Esophagus (tissue), 2 donors: ENCODE measurements at regions not wholly inside any gene's neighbourhood (a gene's known extent, or its start where the extent isn't known, plus 50 kb on each side); places are given as distances from the start of the nearest gene placed in this dataset.

Source experiments
- H3K27ac ChIP-seq, 2 donors: one replicate each; pipeline ENCODE4 v1.5.1; 2013; ENCODE audit warnings: low read depth in 2 of 2, mild to moderate bottlenecking in 2 of 2, inconsistent platforms in 1 of 2, low read length in 1 of 2, moderate library complexity in 1 of 2
- H3K27me3 ChIP-seq, 2 donors: one replicate each; pipeline ENCODE4 v1.6.1; 2013; ENCODE audit warnings: low read length in 2 of 2, control low read depth in 1 of 2, mild to moderate bottlenecking in 1 of 2; ENCODE audit not compliant: insufficient read depth in 2 of 2, control insufficient read depth in 1 of 2
- H3K36me3 ChIP-seq, 2 donors: one replicate each; pipeline ENCODE4 v1.6.1; 2013; ENCODE audit warnings: low read length in 1 of 2; ENCODE audit not compliant: control insufficient read depth in 2 of 2, insufficient read depth in 2 of 2
- H3K4me1 ChIP-seq, 2 donors: one replicate each; pipeline ENCODE4 v1.6.1; 2013; ENCODE audit warnings: low read length in 1 of 2; ENCODE audit not compliant: control insufficient read depth in 2 of 2, insufficient read depth in 2 of 2
- H3K4me3 ChIP-seq, 2 donors: one replicate each; pipeline ENCODE4 v1.5.1; 2013; ENCODE audit warnings: low read length in 2 of 2, mild to moderate bottlenecking in 2 of 2, low read depth in 1 of 2, moderate library complexity in 1 of 2
- H3K9me3 ChIP-seq, 2 donors: one replicate each; pipeline ENCODE4 v1.6.1; 2013; ENCODE audit warnings: mild to moderate bottlenecking in 2 of 2, low read depth in 1 of 2, low read length in 1 of 2, moderate library complexity in 1 of 2; ENCODE audit not compliant: control insufficient read depth in 2 of 2, insufficient read depth in 1 of 2
- WGBS, 2 donors: extraction: QIAGEN DNeasy Blood & Tissue Kit; methylation state at CpG; one replicate each; pipeline ENCODE4 v1.1.7; 2013; 5-methylcytosine and 5-hydroxymethylcytosine counted together
- donor health status: healthy with polysubstance abuse.
- donor health status: Bipolar disorder and iron deficiency.

DNA sequence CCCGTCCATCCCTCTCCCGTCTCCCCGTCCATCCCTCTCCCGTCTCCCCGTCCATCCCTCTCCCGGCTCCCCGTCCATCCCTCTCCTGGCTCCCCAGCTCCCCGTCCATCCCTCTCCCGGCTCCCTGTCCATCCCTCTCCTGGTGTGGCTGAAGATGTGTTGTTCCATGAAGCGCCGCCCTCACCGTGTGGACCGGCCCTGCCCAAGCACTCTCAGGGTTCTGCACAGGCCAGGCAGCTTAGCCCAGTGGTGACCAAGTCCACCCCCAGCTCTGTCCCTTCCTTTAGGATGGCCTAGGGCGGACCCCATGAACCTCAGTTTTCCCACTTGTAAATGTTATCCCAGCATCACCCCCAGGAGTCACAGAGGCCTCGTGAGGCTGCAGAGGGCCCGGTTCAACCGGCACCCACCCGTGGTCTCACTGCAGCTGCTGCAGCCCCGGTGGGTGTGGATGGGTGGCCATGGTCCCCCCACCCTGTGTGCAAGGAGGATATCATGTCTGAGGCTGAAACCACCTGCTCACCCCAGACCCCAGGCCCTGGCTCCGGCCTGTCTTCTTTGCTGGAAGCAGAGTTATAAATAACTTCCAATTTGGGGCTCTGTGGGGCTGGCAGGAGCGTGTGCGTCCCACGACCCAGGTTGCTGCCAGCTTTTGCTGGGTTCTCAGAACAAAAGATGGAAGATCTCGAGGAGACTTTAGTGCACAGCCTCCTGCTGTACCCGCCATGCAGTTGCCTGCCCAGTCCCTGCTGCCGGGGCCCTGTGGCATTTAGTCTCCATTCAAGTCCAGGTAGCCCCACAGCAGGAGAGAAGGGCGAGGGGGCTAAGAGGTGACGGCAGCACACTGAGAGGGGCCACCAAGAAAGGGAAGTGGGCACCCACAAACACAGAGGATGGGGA is 1147.8 kb downstream of the BRD1 start:
- Histone ChIP-seq H3K4me3 (no peak overlapping the region), H3K4me1 (no peaks in the 10 kb centered on the region), H3K36me3 (no peaks in the 10 kb centered on the region), H3K27me3 (no peaks in the 10 kb centered on the region), H3K27ac (no peak overlapping the region), H3K9me3 (peaks cover 0 to 2% of the 10 kb centered on the region in 2 donors)
- 80% methylated on average over 28 of the region's 28 CpGs for WGBS, 2 donors

DNA sequence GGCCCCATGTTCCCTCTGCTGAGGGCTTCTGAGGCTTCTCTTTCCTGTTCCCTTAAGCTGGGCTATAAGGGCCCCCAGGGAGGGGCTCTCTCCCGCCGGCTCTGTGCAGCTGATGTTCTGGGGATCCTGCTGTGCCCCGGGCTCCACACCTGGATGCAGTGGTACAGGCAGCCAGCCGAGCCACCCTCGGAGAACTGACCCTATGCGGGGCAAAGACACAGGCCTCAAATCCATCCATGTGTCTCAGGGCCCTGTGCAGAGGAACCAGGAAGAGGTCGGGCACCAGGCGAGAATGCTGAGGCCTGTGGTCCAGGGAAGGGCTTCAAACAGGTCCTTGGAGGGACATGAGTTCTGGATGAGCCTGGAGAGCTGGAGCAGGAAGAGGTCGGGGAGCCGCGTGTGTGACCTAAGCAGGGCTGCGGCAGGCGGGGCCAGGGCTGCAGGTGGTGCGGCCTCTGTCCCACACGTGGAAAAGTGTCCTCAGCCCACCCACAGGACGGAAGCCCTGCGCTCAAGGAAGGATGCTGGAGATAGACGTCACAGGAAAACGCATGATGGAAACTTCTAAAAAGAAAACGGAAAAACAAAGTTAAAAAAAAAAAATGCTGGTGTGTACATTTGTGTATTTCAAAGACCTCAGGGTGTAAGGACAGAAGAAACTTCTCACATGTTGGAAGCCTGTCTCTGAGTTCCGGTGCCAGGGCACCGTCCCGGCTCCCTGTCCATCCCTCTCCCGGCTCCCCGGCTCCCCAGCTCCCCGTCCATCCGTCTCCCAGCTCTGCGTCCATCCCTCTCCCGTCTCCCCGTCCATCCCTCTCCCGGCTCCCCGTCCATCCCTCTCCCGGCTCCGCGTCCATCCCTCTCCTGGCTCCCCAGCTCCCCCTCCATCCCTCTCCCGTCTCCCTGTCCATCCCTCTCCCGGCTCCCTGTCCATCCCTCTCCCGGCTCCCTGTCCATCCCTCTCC is 1149.2 kb downstream of the BRD1 start:
- Histone ChIP-seq H3K27me3 (no peaks in the 10 kb centered on the region), H3K4me1 (no peaks in the 10 kb centered on the region), H3K9me3 (peaks cover 0 to 5% of the 10 kb centered on the region in 2 donors), H3K36me3 (no peaks in the 10 kb centered on the region), H3K27ac (no peak overlapping the region), H3K4me3 (no peak overlapping the region)
- 75 to 79% methylated on average over 38 of the region's 38 CpGs for WGBS, 2 donors

DNA sequence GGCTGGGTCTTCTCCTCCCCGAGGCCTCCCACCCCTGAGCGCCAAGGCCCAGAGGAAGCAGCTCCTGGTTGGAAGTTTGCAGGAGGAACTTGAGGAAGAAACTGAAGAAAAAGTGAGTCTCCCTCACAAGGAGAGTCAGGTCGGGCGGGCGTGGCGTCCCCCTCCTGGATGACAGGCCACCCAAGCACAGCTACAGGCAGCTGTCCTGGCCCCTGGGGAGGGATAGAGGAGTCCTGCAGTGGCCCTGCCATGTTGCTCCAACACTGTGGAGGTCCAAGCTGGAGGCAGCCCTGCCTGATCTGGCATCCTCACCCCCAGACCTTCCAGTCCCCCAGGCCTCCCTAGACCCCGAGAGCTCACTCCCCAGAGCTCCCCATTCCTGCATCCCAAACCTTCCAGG is 1150.1 kb downstream of the BRD1 start:
- peaks cover 5 to 10% of the 10 kb centered on the region in 2 donors for H3K9me3 ChIP-seq
- WGBS, 2 donors = 72 to 80% methylated on average over 6 to 7 of the region's 7 CpGs
- no peak overlapping the region for H3K4me3 ChIP-seq
- no peaks in the 10 kb centered on the region for H3K36me3 ChIP-seq
- H3K4me1 ChIP-seq = no peaks in the 10 kb centered on the region
- no peaks in the 10 kb centered on the region for H3K27me3 ChIP-seq
- H3K27ac ChIP-seq = no peak overlapping the region

DNA sequence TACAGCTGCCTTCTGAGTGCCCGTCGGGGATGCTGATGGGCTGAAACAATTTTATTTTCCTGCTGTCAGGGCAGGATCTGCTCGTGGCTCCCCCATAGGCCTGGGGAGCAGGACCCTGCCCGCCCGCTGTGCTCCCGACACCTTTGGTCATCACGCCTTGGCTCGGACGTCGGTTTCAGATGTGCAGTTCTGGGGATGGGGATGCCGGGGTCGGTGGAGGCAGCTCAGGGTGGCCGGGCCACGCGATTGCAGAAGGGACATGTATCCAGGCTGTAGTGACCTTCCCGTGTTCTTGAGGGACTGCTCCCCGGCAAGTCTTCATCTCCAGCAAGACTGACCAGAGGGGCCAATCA is 1150.5 kb downstream of the BRD1 start:
- Histone ChIP-seq H3K36me3 (no peaks in the 10 kb centered on the region), H3K27ac (no peak overlapping the region), H3K9me3 (peaks cover 5 to 12% of the 10 kb centered on the region in 2 donors), H3K4me1 (no peaks in the 10 kb centered on the region), H3K4me3 (no peak overlapping the region), H3K27me3 (no peaks in the 10 kb centered on the region)
- WGBS, 2 donors = 86% methylated on average over 17 of the region's 17 CpGs

DNA sequence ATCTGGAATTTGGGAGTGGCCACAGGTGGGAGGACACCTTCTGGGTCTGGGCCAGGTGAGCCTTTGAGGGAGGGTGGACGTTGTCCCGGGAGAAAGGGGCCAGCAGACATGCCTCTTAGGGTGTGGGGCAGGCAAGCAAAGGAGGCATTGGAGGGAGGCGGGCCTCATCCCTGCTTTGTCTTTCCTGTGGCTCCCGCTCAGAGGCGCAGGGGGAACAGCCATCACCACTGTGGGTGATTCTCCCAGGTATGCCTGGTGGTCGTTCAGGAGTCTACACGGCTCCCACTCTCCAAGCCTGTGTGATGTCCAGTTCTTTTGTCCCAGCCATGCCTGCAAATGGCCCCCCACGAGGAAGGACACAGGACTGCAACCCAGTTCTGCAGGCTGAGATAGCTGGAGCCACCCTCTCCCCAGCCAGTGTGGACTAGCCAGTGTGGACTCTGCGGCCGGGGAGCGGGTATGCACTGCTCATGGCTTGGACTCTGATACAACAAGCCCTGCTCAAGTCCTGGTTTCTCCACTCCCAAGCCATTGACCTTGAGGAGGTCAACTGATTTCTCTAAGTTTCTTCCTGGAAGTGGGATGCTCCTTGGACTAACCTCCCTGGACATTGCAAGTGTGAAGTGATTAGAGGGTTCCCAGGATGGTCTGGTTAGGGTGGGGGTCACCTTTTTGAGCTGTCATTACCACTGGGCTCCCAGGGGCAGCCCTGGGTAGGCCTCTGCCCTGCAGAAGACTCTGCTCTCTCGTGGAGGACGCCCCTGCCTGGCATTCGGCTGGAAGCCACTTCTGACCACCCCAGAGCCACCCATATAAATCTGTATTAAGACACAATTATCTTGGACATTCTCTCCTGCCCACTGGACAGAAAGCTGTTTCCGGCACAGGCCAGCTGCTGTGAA is 1151.2 kb downstream of the BRD1 start:
- Histone ChIP-seq H3K27ac (no peak overlapping the region), H3K4me3 (no peak overlapping the region), H3K4me1 (no peaks in the 10 kb centered on the region), H3K36me3 (no peaks in the 10 kb centered on the region), H3K9me3 (peaks cover 5 to 15% of the 10 kb centered on the region in 2 donors), H3K27me3 (no peaks in the 10 kb centered on the region)
- WGBS, 2 donors = 72 to 83% methylated on average over 15 of the region's 15 CpGs

DNA sequence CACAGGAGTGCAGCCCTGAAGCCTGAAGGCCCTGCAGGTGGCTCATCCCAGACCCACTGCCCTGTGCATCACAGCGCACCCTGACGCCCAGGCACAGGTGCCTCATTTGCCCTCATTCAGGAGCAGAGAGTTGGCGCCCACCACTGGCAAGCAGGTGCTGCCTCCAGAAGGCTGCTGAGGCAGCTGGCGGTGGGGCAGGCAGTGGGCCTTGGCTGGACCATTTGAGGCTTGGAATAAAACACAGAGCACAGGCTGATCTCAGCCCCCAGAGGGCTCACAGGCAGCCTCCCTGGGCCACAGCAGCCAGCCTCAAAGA is 1151.9 kb downstream of the BRD1 start:
- H3K4me1 ChIP-seq = no peaks in the 10 kb centered on the region
- H3K36me3 ChIP-seq = no peaks in the 10 kb centered on the region
- no peak overlapping the region for H3K27ac ChIP-seq
- peaks cover 5 to 22% of the 10 kb centered on the region in 2 donors for H3K9me3 ChIP-seq
- H3K27me3 ChIP-seq = no peaks in the 10 kb centered on the region
- WGBS, 2 donors = 89 to 91% methylated on average over 4 of the region's 4 CpGs
- H3K4me3 ChIP-seq = no peak overlapping the region

DNA sequence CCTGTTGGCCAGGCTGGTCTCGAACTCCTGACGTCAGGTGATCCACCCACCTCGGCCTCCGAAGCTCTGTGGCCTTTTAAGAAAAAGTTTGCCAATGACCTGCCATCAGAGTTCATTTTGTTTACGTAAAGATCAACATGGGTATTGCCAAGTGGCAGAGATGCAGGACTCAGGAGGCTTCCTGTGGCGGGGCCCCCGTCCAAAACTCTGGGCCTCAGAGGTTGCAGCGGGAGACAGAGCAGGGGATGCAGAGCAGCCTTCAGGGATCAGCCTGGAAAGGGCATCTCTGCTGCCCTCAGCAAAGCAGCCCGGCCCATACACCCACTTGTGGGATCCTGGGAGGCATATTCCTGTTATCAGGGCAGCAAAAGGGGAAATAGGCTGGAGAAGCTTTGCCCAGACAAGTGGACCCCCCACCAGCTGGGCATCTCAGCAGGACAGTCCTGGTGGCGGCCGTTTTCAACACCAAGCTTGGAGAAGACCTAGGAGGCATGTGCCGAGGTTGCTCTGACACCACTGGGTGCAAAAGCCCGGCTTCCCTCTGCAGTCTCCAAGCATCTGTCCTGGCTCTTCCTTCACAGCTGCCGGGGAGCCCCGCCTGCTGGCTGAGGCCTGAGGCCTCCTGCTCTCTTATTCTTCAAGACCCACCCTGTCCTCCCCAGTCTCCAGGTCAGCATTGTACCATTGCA is 1152.4 kb downstream of the BRD1 start:
- Histone ChIP-seq H3K4me3 (no peak overlapping the region), H3K36me3 (no peaks in the 10 kb centered on the region), H3K4me1 (no peaks in the 10 kb centered on the region), H3K27me3 (no peaks in the 10 kb centered on the region), H3K9me3 (peaks cover 5 to 23% of the 10 kb centered on the region in 2 donors), H3K27ac (no peak overlapping the region)
- WGBS, 2 donors = 80 to 87% methylated on average over 15 of the region's 15 CpGs

DNA sequence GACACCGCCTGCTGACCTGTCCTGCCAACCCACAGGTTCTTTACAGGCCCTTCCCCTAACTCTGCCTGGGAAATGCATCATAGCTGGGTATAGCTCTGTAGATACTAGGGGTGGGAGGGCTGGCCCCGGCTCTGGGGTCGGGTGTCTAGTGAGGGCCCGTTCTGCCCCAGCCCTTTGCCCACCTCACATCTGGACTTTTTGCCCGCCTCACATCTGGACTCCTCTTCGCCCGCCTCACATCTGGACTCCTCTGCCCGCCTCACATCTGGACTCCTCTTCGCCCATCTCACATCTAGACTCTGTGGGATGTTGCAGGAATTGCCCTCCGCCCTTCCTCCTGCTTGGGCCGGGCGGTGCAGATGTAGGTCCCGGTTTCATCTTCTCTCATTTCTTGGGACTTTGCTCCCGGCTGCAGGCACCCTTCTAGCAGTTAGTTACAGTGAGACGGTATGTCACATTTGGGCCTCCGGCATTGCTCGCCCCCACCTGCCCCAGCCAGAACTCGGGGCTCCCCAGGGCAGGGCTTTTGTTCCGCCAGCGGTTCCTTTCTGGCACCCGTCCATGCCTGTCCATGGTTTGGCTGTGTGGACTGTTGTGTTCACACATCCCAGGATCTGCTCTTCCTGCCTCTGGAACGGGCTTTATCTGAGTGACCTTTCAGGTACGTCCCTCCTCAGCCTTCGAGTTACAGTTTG is 1153.7 kb downstream of the BRD1 start:
- 77 to 79% methylated on average over 24 of the region's 24 CpGs for WGBS, 2 donors
- H3K27me3 ChIP-seq = no peaks in the 10 kb centered on the region
- peaks cover 5 to 23% of the 10 kb centered on the region in 2 donors for H3K9me3 ChIP-seq
- no peaks in the 10 kb centered on the region for H3K4me1 ChIP-seq
- H3K27ac ChIP-seq = no peak overlapping the region
- H3K4me3 ChIP-seq = no peak overlapping the region
- H3K36me3 ChIP-seq = no peaks in the 10 kb centered on the region
